Panc1 (cell line): ENCODE measurements at regions not wholly inside any gene's neighbourhood (a gene's known extent, or its start where the extent isn't known, plus 50 kb on each side); places are given as distances from the start of the nearest gene placed in this dataset.

Experiments used
- TF ChIP-seq, protein P1 (sequence below): fragments of 450-650 bp; IDR thresholded peaks from 2 replicates; pipeline ENCODE4 v1.5.1; 2017; ENCODE audit warnings: mild to moderate bottlenecking
- TF ChIP-seq, protein P2 (sequence below), 2 experiments: IDR thresholded peaks; 2 replicates each; pipeline ENCODE4 v1.6.1; 2011 to 2012; ENCODE audit warnings: low read depth in 2 of 2, control low read depth in 1 of 2, low read length in 1 of 2, mild to moderate bottlenecking in 1 of 2, moderate library complexity in 1 of 2; ENCODE audit not compliant: insufficient read depth in 1 of 2

DNA sequence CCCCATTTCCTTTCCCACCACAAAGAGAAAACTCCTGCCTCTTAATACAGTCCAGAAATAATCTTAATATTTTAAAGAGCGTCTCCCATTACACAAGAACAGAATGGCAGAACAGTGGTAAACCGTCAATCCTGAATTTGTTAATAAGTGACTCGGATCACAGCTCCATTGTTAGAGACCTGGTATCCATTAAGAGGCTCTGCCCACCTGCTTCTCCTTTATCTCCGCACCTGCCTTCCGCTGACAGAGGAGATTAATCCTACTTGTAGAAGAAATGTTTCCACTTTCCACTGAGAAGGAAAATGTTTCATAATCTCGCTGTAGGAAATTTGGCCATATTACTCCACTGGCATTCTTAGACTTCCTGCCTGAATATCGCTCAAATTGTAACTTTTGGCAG is 1493.2 kb downstream of the MAT2B start:
- TF ChIP-seq, protein P1, sequence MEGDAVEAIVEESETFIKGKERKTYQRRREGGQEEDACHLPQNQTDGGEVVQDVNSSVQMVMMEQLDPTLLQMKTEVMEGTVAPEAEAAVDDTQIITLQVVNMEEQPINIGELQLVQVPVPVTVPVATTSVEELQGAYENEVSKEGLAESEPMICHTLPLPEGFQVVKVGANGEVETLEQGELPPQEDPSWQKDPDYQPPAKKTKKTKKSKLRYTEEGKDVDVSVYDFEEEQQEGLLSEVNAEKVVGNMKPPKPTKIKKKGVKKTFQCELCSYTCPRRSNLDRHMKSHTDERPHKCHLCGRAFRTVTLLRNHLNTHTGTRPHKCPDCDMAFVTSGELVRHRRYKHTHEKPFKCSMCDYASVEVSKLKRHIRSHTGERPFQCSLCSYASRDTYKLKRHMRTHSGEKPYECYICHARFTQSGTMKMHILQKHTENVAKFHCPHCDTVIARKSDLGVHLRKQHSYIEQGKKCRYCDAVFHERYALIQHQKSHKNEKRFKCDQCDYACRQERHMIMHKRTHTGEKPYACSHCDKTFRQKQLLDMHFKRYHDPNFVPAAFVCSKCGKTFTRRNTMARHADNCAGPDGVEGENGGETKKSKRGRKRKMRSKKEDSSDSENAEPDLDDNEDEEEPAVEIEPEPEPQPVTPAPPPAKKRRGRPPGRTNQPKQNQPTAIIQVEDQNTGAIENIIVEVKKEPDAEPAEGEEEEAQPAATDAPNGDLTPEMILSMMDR = no peak
- TF ChIP-seq, protein P2, sequence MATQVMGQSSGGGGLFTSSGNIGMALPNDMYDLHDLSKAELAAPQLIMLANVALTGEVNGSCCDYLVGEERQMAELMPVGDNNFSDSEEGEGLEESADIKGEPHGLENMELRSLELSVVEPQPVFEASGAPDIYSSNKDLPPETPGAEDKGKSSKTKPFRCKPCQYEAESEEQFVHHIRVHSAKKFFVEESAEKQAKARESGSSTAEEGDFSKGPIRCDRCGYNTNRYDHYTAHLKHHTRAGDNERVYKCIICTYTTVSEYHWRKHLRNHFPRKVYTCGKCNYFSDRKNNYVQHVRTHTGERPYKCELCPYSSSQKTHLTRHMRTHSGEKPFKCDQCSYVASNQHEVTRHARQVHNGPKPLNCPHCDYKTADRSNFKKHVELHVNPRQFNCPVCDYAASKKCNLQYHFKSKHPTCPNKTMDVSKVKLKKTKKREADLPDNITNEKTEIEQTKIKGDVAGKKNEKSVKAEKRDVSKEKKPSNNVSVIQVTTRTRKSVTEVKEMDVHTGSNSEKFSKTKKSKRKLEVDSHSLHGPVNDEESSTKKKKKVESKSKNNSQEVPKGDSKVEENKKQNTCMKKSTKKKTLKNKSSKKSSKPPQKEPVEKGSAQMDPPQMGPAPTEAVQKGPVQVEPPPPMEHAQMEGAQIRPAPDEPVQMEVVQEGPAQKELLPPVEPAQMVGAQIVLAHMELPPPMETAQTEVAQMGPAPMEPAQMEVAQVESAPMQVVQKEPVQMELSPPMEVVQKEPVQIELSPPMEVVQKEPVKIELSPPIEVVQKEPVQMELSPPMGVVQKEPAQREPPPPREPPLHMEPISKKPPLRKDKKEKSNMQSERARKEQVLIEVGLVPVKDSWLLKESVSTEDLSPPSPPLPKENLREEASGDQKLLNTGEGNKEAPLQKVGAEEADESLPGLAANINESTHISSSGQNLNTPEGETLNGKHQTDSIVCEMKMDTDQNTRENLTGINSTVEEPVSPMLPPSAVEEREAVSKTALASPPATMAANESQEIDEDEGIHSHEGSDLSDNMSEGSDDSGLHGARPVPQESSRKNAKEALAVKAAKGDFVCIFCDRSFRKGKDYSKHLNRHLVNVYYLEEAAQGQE (IDR thresholded peaks at IDR 0.05; ENCODE audit: insufficient read depth in 1 of 2, low read depth in 2 of 2, low read length in 1 of 2) = no peak
